Skeletal muscle cell (primary cell): ENCODE measurements at regions not wholly inside any gene's neighbourhood (a gene's known extent, or its start where the extent isn't known, plus 50 kb on each side); places are given as distances from the start of the nearest gene placed in this dataset.
"Not testable (repeated sequence)": the region's sequence is repeated elsewhere in the genome, so short reads cannot be mapped to it uniquely, and the experiment has no call there.

Source experiments
- DNase-seq: peaks from one replicate; pipeline ENCODE4 v3.0.0-alpha.2; 2010; ENCODE audit warnings: low read depth
- H3K4me3 ChIP-seq: 2 replicates; pipeline ENCODE4 v1.5.1; 2011; ENCODE audit warnings: low read depth, mild to moderate bottlenecking, control low read depth, low read length, moderate library complexity

DNA sequence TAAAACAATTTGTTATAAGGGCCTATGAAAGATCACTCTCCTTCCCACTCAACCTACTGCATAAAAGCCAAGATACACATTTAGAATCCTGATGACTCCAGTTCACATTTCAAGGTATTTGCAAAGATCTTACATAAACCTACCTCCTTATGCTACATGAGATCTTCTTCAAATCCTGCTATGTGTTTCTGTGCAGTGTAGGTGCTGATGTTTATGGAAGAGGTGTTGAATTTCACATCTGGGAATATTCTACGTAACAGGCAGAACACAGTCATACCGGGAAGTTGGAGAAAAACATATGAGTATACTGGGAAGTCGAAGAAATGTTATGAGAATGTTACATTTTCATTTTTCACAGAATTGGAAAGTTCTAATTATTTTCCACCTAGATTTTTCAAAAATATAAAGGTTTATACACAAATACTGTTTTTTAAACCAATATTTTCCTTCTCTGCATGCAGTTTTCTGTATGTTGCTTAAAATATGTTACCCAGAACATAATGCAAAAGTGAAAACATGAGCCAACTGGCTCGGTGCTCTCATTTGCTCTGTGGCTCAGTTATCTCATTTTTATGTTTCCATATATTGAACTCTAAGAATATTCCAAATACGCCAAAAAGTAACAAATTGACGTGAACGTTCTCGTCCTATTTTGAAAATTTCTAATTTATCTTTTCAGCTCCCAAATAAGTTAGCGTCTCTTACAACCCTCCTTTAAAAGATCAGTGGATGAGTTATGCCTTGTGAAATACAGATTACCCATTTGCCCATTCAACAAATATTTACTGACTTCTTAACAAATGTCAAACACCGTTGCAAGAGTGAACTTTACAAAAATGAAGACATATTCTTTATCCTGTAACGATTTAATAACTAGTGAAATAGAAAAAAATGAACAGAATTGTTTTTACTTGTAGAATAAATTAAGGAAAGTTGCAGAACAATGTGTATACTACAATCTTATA is 899.3 kb downstream of the STIM2 start:
- no peak overlapping the region for H3K4me3 ChIP-seq
- peak; percentile 52 for DNase-seq

DNA sequence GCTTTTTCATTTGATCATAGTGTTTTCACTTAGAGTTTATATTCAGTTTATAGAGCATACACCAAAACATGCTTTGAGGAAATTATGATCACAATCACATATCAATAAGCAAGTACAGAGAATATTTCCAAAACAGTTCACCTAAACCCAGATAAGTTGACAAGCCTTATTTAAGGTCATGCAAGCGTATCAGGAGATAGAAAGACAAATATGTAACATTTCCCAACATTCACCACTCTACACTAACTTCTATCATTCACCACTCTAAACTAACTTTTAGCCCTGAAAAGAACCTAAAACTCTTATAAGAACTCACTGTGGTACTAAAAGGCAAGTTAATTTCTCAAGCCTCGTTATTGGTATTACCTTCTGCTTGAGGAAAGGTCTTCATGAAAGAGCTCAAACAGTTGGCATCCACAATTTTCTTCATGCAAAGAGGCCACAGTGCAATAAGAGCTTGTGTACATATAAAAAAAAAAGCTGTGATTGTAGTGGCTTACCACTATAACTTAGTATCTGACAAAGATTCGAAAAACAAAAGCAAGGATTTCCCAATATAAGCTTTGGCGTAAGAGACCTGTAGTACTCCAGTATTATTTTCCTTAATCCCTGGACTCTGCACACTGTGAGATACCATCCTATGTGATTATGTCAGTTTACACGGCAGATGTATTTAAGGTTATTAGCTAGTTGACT is 903.3 kb downstream of the STIM2 start:
- no peak overlapping the region for H3K4me3 ChIP-seq
- no peak for DNase-seq

DNA sequence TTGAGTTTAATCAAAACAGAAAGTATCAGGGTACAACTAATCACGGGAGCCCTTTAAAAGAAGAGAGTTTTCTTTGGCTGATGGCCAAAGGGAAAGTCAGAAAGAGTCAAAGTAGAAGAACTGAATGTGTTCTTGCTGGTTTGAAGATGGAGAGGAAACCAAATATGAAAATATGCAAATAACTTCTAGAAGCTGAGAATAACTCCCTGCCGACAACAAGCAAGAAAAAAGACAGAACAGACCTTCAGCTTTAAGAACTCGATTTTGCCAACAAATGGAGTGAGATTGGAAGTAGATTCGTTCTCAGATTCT is 903.8 kb downstream of the STIM2 start:
- H3K4me3 ChIP-seq: no peak overlapping the region
- no peak for DNase-seq

DNA sequence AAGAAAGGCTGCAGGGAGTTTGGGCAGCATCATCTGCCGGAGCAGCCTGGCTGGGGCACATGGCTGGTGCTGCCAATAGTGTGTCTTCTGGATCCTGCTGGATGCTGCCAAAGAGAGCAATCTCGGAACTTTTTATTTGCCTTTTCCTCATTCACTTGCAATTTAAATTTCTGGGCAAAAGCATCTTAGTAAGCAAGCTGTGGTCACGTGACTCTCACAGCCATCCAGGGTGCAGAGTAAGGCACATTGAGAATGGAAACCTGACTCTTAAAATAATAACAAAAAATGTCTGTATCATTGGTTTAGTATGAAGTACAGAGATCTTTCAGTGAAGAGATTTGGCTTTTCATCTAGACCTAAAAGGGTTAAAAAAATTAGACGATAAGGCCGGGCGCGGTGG is 910.3 kb downstream of the STIM2 start:
- H3K4me3 ChIP-seq: no peak overlapping the region
- DNase-seq: no peak

DNA sequence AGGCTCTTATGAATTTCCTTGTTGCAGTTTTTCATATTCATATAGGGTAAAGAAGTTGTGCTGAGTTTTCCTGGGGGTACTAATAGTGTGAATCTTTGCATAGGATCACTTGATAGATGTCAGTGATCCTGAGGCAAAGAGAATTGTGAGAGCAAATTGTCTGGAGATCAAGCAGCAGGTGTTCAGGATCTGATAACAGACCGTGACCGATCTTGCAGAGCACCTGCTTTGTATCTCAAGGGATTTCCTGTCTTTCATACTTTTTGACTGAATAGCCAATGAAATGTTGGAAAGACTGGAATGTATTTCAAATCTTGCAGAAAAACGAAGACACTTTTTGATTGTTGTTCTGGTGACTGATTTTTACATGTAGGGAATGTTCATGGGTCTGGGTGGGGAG is 914.5 kb downstream of the STIM2 start:
- H3K4me3 ChIP-seq: no peak overlapping the region
- DNase-seq: no peak

DNA sequence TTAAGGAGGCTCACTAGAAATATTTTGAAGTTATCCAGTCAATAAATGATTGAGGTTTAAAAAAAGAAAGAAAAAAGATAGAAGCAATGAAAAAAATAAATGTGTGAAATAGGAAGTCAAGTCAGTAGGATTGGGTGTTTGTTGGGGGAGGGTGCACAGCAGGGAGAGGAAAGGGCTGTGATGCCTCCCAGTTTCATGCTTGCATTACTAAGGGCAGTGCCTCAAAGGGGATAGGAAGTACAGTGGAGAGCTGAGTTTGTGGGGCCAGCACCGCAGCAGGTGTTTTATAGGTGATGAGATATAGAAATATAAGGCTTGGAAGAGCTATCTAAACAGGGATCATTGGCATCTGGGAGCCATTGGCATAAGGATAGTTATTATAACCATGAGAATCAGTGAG is 919.2 kb downstream of the STIM2 start:
- H3K4me3 ChIP-seq: no peak overlapping the region
- no peak for DNase-seq

DNA sequence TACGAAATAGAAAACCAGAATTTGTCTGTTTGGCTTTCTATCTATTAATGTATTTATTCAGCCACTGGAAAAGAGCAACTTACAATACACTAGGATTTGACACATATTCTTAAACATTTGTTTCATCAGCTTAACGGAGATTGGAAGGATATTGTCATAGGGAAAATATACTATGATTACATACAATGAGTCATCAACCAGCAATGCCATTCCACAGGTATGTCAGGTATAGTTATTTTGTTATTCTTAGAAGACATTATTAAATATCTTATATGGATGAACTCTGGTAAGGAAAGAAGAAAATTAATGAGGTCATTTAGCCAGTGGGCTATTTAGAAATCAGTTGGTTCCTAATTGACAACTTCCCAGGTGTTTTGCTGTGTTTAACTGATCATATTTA is 926.6 kb downstream of the STIM2 start:
- DNase-seq: no peak
- no peak overlapping the region for H3K4me3 ChIP-seq

DNA sequence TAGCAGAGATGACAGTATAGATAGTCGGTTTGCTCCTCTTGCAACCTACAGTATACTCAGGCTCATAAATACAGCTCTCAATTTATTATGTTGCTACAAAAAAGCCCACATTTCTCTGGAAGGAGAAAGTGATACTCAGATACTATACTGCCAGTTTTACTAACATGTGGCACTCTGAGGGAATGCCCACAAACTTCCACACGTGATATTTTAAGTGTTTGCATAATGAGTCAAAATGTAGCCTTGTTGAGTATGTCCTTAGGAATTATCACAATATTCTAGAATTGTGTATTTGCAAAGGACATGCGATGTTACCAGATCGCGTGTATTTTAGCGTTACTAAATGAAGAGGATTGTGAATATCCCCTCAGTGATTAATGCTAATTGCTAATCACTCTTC is 929.1 kb downstream of the STIM2 start:
- no peak overlapping the region for H3K4me3 ChIP-seq
- peak; percentile 7 for DNase-seq

DNA sequence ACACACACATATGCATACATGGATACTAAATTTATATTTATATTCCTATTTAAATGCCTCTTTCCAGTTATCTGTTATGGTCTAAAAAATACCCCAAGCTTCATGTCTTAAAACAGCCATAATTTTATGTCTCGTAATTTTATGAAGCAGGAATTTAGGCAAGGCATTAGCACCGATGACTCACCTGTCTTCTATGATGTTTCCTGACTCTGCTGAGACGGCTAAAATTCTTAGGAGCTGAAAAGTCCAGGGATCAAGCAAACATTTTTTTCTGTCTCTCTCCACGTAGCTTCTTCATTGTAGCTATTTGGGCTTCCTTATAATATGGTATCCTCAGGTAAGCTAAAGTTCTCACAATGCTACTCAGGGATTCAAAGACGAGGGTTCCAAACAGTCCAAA is 930.3 kb downstream of the STIM2 start:
- no peak overlapping the region for H3K4me3 ChIP-seq
- DNase-seq: peak; percentile 39

DNA sequence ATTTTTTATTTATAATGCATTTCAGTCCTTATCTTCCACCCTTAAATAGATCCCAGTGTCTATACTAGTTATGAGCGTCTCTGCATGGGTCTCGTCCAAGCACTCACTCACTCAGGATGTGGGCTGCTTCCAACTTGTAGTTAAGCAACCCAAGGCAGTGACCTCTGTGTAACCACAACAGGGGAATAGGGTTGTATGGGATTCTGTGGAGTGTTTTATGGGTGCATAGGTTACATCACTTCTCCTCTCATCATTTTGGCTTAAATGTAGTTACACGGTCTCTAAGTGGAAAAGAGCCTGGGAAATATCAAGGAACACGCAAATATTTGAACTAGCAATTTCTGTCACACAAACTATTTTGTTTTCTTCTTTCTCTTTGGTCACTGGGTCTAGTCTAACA is 931.0 kb downstream of the STIM2 start:
- no peak overlapping the region for H3K4me3 ChIP-seq
- peak; percentile 95 for DNase-seq

DNA sequence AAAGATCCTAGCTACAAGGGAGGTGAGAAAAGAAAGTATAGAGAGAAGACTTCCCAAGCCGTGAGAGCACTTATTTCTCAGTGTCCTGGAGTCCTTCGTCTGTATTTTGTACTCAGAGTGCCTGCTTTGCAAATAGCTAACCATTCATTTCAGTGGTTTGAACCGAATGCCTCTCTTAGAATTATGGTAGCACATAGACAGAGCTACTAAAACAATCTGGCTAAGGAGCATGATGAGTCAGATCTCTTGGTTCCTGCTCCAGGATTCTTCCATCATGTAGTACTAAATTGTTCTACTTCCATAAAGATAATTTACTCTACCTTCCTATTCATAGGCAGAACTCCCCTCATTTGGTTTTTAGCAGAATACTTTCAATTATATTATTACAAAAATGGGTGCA is 946.6 kb downstream of the STIM2 start:
- H3K4me3 ChIP-seq: no peak overlapping the region
- DNase-seq: peak; percentile 34

DNA sequence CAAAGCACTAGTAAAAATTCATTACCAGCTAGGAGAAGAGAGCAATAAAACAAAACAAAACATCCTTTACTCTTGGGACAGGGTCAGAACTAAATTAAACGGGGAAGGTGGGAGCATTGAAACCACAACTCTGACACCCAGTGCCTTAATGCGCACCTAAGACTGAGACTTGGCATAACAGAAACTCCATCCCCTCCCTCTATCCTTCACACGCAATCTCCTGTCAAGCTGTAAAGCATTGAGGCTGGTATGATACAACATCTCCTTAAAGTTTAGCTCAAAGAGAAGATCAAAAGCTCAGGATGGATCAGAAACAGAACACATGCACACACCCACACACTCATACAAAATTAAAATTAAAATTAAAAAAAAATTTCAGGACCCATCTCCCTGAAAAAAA is 951.3 kb downstream of the STIM2 start:
- DNase-seq: no peak
- no peak overlapping the region for H3K4me3 ChIP-seq

DNA sequence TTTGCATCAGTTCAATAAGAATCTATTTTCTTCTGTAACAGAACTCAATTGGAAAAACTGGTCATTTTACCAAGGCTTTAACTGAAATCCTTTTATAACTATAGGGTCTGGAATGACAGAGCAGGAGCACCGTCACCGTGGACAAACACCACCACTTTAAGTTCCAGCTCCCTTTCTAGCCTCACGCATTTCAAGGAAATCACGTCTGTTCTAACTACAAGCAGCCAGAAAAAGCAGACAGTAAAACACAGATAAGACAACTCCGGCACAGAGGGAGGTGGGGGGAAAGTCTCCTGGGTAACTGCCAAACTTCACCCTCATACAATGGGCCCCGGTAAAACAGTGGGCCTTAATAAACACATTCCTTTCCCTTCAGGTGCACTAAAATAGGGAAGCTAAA is 952.6 kb downstream of the STIM2 start:
- not testable (repeated sequence) for DNase-seq, H3K4me3 ChIP-seq

DNA sequence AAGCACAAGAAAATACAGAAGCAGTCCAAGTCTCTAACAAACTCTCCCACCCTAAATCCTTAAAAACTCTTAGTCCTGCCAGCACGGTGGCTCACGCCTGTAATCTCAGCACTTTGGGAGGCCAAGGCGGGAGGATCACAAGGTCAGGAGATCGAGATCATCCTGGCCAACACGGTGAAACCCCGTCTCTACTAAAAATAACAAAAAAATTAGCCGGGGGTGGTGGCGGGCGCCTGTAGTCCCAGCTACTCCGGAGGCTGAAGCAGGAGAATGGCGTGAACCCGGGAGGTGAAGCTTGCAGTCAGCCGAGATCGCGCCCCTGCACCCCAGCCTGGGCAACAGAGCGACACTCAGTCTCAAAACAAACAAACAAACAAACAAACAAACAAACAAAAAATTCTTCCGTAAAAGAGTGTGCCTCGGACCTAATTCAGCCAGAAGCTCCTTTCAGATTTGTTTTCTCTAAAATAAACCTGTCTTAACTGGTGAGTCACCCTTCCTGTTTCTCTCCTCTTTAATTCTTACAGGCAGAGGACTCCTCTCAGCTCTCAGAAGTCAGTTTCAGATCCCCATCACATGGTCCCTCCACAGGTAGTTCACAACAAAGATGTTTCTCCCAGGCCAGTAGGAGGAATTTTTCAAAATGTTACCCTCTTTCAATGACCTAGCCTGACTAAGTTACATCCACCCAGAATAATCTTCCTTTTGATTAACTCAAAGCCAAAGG is 953.2 kb downstream of the STIM2 start:
- not testable (repeated sequence) for H3K4me3 ChIP-seq, DNase-seq

DNA sequence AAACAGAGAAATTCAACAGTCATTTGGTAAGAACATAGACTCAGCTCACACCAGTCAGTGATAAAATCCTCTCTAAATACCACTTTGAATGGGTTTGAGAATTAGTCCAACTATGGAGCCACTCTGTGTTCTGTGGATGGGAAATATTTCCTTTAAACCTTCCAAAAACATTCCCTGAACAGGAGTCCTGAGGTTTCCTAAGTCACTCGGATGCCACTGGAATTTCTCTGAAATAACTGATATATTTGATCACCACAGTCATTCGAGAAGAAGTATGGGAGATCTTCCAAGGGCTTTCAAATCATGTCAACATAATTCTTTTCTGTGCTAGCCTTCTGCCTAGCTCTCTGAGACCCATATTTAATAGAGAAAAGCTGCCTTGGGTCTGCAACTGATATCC is 958.6 kb downstream of the STIM2 start:
- no peak overlapping the region for H3K4me3 ChIP-seq
- peak; percentile 4 for DNase-seq

DNA sequence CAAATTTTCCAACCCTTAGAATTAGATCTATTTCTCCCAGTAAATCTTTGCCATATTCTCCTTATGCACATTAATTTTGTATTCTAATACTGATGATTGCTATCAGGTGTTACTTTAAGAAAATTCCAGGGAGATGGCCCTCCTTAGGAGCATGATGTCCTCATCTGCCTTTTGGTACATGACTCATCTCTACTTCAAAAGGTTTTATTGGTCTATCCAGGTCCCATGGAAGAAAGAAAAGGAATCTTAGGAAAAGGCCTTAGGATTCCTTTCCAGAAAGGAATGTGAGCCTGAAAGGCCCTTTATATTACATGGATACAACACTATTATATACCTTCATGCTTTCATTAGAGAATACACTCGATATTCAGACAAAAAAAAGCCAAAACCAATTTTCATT is 968.2 kb downstream of the STIM2 start:
- no peak for DNase-seq
- H3K4me3 ChIP-seq: no peak overlapping the region

DNA sequence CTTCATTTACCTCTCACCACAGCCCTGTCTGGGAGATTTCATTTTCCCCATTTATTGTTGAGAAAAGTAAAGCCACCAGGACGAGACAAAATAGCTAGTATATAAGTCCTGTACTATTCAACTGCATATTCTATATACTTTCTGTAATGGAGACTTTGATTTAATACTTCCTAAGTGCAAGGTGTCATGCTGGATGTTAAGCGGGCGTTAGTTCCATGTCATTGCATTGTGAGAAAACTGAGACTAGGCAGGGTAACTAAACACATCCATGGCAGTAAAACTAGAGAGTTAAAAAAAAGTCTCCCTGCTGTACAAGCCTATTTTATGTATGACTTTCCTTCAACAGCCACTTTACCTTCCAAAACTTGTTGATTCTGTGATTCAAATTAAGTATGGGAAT is 969.6 kb downstream of the STIM2 start:
- no peak for DNase-seq
- H3K4me3 ChIP-seq: no peak overlapping the region

DNA sequence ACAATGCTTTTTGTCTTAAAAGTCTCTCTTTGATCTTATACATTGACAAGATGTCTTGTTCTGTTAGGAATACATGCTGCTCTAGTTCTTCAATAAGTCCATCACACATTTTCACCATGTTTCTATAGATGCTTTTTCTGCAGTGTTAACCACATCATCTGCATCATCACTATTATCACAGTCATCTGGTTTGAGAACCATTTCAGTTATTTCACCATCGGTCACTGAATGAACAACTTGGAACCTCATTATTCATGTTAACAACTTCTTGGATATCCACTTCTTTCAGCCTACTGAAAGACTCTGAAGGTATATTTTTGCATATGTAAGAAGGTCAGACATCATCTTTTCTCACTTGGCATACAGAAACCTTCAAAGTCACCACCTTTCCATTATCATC is 975.2 kb downstream of the STIM2 start:
- DNase-seq: no peak

DNA sequence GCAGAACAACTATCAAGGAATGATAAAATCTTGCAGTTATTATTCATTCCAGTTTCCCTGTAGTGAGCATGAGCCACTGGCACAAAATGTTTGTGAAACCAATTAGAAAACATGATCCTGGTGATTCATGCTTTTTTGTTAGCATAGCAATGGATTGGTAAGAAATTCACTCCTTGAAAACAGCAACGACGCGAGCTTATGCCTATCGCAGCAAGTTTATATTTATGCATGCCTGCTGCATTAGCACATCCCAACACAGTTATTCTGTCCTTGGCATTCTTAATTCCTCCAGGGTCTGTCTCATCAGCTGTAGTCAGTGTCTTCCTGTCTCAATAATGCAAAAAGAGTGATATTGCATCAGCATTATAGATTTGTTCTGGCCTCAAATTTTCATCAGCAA is 975.9 kb downstream of the STIM2 start:
- DNase-seq: peak; percentile 45

More for the DNA sequence above, 975.2 kb downstream of the STIM2 start:
- no peak overlapping the region for H3K4me3 ChIP-seq

DNA sequence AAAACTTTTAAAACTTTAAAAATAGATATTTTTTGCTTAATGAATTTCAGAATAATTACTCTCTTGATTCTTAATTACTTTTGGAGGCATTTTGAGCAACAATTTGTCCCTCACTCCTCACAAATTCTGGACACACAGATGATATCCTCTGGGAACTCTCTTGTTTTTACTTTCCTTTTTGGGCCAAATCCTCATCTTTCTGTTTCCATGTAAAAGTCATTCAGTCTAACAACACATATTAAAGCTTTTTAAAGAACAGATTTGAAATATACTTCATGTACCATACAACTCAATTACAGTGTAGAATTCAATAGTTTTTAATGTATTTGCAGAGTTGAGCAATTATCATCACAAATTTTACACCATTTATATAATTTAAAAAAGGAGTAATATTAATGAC is 983.1 kb downstream of the STIM2 start:
- DNase-seq: no peak
- no peak overlapping the region for H3K4me3 ChIP-seq

More for the DNA sequence above, 975.9 kb downstream of the STIM2 start:
- no peak overlapping the region for H3K4me3 ChIP-seq
